Activated B cell treated with CpG ODN at 0.5 μM for 24 hours (primary cell): ENCODE measurements at regions not wholly inside any gene's neighbourhood (a gene's known extent, or its start where the extent isn't known, plus 50 kb on each side); places are given as distances from the start of the nearest gene placed in this dataset.

Source experiments
- ATAC-seq: fragments of 200-7000 bp; cut with Tn5 transposase; one replicate; pipeline ENCODE4 v1.10.0; 2021; ENCODE audit warnings: low read depth, mild to moderate bottlenecking, moderate library complexity
- CTCF ChIA-PET: fragments of 350-600 bp; sonication (Branson Sonifier 250); formaldehyde crosslinking; loops from one replicate; lab custom pipeline; 2021; ENCODE audit warnings: antibody characterized with exemption; lab: Charles Lee
- POLR2A ChIA-PET: fragments of 350-600 bp; sonication (Branson Sonifier 250); formaldehyde crosslinking; loops from one replicate; lab custom pipeline; 2021; ENCODE audit warnings: antibody characterized with exemption; lab: Charles Lee
- DNase-seq: peaks from one replicate; pipeline ENCODE4 v3.0.0; 2022
- H3K27ac Mint-ChIP-seq: one replicate; pipeline ENCODE4 v1.8.0; 2020; ENCODE audit warnings: mixed read lengths
- H3K27me3 Mint-ChIP-seq: one replicate; pipeline ENCODE4 v1.8.0; 2021; ENCODE audit warnings: mixed read lengths
- H3K36me3 Mint-ChIP-seq: one replicate; pipeline ENCODE4 v1.8.0; 2021; ENCODE audit warnings: low read depth, mixed read lengths
- H3K4me1 Mint-ChIP-seq: one replicate; pipeline ENCODE4 v1.8.0; 2021; ENCODE audit warnings: mixed read lengths
- H3K4me3 Mint-ChIP-seq: one replicate; pipeline ENCODE4 v1.8.0; 2020; ENCODE audit warnings: mild to moderate bottlenecking, mixed read lengths
- H3K9me3 Mint-ChIP-seq: one replicate; pipeline ENCODE4 v1.8.0; 2020; ENCODE audit warnings: mixed read lengths
- intact Hi-C: fragments of 100-400 bp; cut with micrococcal nuclease; formaldehyde crosslinking; loops from one replicate; pipeline ENCODE4 v1.15.1; 2024
- TF ChIP-seq, protein P1 (sequence below): fragments of 200-600 bp; IDR thresholded peaks from one replicate; pipeline ENCODE4 v1.8.0; 2022; ENCODE audit warnings: antibody characterized with exemption, mild to moderate bottlenecking

DNA sequence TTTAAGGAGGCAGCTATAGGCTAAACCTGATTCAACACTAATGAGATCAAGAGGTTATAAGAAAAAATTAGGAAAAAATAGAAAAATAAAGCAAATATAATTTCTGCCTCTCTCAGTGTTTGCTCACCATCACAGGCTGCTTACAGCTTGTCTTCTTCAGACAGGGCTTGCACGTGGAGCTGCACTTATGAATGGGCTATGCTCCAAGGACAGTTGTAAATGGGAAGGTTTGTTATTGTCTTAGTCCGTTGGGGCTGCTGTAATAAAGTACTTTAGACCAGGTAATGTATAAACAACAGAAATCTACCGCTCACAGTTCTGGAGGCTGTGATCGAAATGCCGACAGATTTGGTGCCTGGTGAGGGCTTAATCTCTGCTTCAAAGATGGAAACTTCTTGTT, 219.8 kb downstream of the NEBL start:
- ATAC-seq (no peak), DNase-seq (no peak)
- H3K36me3 Mint-ChIP-seq = no peaks in the 10 kb centered on the region
- H3K4me3 Mint-ChIP-seq = no peak overlapping the region
- no peaks in the 10 kb centered on the region for H3K9me3 Mint-ChIP-seq
- H3K27ac Mint-ChIP-seq = no peak overlapping the region
- ChIA-PET POLR2A (no interaction called here), CTCF (no interaction called here)
- TF ChIP-seq, protein P1, sequence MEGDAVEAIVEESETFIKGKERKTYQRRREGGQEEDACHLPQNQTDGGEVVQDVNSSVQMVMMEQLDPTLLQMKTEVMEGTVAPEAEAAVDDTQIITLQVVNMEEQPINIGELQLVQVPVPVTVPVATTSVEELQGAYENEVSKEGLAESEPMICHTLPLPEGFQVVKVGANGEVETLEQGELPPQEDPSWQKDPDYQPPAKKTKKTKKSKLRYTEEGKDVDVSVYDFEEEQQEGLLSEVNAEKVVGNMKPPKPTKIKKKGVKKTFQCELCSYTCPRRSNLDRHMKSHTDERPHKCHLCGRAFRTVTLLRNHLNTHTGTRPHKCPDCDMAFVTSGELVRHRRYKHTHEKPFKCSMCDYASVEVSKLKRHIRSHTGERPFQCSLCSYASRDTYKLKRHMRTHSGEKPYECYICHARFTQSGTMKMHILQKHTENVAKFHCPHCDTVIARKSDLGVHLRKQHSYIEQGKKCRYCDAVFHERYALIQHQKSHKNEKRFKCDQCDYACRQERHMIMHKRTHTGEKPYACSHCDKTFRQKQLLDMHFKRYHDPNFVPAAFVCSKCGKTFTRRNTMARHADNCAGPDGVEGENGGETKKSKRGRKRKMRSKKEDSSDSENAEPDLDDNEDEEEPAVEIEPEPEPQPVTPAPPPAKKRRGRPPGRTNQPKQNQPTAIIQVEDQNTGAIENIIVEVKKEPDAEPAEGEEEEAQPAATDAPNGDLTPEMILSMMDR = no peak
- intact Hi-C loops = no loop called here
- no peaks in the 10 kb centered on the region for H3K4me1 Mint-ChIP-seq
- H3K27me3 Mint-ChIP-seq = no peaks in the 10 kb centered on the region

DNA sequence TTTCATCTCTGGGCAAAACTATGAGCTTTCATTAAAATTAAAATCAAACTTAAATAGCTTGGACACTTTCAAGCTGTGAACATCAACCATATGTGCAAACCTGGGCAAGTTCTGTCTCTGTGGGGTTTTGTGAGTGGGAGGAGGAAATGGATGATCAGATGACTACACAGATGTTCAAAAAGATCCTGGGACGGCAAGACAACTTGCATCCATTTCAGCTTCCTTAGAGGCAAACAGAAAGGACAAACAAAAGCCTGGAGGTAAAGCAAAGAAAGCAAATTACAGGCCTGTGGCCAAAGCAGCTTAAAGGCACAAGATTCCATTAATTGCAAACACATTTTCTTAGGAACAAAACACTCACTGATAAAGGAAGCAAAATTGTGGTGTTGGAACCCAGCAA, 222.2 kb downstream of the NEBL start:
- intact Hi-C loops = no loop called here

DNA sequence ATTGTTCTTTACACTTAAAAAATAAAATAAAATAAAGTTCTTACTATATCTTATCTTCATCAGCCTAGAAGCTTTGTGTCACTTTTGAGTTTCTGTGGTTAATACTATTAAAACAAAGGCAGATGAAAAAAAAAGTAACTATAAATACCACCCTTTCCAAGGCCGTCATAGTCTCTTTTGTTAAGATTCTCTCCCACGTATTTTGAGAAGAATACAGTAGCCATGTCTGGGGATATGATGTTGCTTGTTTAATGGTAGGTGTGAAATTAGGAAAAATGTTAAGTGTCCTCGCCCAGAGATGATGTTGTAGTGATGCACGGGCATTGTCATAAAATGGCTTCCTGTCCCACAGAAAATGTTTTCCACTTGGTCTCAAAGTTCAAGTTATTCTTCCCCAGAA, 223.9 kb downstream of the NEBL start:
- no peaks in the 10 kb centered on the region for H3K36me3 Mint-ChIP-seq
- POLR2A ChIA-PET = no interaction called here
- no peaks in the 10 kb centered on the region for H3K27me3 Mint-ChIP-seq
- no peak overlapping the region for H3K4me3 Mint-ChIP-seq
- CTCF ChIA-PET = no interaction called here
- intact Hi-C loops = no loop called here
- no peak for ATAC-seq
- H3K9me3 Mint-ChIP-seq = peaks cover 2% of the 10 kb centered on the region
- no peaks in the 10 kb centered on the region for H3K4me1 Mint-ChIP-seq
- H3K27ac Mint-ChIP-seq = no peak overlapping the region
- DNase-seq = no peak
- TF ChIP-seq, protein P1 = no peak

More for the DNA sequence above, 222.2 kb downstream of the NEBL start:
- Mint-ChIP-seq H3K36me3 (no peaks in the 10 kb centered on the region), H3K27me3 (no peaks in the 10 kb centered on the region), H3K27ac (no peak overlapping the region), H3K4me3 (no peak overlapping the region), H3K9me3 (no peaks in the 10 kb centered on the region), H3K4me1 (no peaks in the 10 kb centered on the region)
- no peak for DNase-seq
- no peak for ATAC-seq
- TF ChIP-seq, protein P1 = no peak
- CTCF ChIA-PET = interaction anchor here (0.6 kb wide), 1 partner anchor 699 kb away, joined by 3 read pairs; no protein-coding TSS in a partner anchor
- POLR2A ChIA-PET = no interaction called here

DNA sequence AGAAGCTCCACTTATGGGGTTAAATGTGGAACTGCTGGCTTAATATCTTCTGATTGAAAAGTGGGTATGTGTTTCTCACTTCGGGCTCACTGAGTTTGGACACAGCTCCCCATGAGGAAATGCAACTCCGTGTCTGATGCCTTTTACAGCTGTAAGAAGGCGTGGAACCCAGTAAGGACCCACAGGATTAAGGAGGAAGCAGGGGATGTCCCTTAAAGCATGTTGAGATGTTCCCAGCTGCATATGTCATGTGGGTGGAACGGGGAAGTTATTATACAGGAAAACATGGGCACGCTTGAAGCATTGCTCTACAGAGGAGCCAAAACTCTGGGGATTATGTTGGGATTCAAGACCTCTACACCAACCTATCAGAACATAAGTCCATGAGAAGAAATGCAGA, 224.4 kb downstream of the NEBL start:
- peaks cover 2% of the 10 kb centered on the region for H3K9me3 Mint-ChIP-seq
- intact Hi-C loops = no loop called here
- no peak for DNase-seq
- H3K4me3 Mint-ChIP-seq = no peak overlapping the region
- H3K27me3 Mint-ChIP-seq = no peaks in the 10 kb centered on the region
- ChIA-PET CTCF (no interaction called here), POLR2A (no interaction called here)
- no peak for ATAC-seq
- H3K27ac Mint-ChIP-seq = no peak overlapping the region
- no peaks in the 10 kb centered on the region for H3K36me3 Mint-ChIP-seq
- TF ChIP-seq, protein P1 = no peak
- H3K4me1 Mint-ChIP-seq = no peaks in the 10 kb centered on the region

DNA sequence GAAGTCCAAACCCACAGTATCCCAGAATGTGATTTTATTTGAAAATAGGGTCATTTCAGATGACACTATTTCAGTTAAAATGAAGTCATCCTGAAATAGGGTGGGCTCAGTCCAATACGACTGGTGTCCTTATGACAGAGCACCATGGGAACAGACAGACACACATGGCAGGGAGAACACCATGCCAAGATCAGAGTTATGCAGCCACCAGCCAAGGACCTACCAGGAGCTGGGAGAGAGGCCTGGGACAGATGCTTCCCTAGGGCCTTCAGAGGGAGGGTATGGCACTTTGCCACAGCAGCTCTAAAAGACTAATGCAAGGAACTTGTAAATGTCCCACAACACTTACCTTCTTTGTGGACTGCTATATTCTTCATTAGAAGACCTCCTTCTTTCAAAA, 226.5 kb downstream of the NEBL start:
- H3K27me3 Mint-ChIP-seq = no peaks in the 10 kb centered on the region
- ChIA-PET POLR2A (no interaction called here), CTCF (no interaction called here)
- no peaks in the 10 kb centered on the region for H3K36me3 Mint-ChIP-seq
- ATAC-seq (no peak), DNase-seq (no peak)
- intact Hi-C loops = no loop called here
- no peak overlapping the region for H3K27ac Mint-ChIP-seq
- peaks cover 4% of the 10 kb centered on the region for H3K9me3 Mint-ChIP-seq
- TF ChIP-seq, protein P1 = no peak
- H3K4me1 Mint-ChIP-seq = no peaks in the 10 kb centered on the region
- H3K4me3 Mint-ChIP-seq = no peak overlapping the region
